Epidermal melanocyte (primary cell): ENCODE measurements at regions not wholly inside any gene's neighbourhood (a gene's known extent, or its start where the extent isn't known, plus 50 kb on each side); places are given as distances from the start of the nearest gene placed in this dataset.
"Not testable (repeated sequence)": the region's sequence is repeated elsewhere in the genome, so short reads cannot be mapped to it uniquely, and the experiment has no call there.

Experiments
- DNase-seq: peaks from one replicate; pipeline ENCODE4 v3.0.0; 2011; ENCODE audit warnings: low spot score; ENCODE audit not compliant: insufficient read length

DNA sequence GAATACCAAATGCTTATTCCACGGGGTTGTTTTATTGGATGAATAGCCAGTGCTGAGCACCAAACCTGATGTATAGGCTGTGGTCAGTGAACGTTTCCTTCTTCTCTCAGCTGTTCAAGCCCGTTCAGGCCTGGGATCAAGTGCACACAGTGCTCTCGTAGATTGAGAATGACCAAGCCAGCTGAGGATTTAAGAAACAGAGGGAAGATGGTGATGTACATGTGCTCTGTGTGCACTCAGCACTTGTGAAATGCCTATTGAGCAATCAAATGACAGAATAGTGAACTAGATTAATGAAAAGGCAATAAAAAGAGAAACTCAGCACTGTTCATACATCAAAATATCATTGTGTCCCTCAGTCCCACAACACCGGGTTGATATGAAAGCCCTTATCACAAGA, 302.5 kb downstream of the BMPER start:
- DNase-seq: no peak

DNA sequence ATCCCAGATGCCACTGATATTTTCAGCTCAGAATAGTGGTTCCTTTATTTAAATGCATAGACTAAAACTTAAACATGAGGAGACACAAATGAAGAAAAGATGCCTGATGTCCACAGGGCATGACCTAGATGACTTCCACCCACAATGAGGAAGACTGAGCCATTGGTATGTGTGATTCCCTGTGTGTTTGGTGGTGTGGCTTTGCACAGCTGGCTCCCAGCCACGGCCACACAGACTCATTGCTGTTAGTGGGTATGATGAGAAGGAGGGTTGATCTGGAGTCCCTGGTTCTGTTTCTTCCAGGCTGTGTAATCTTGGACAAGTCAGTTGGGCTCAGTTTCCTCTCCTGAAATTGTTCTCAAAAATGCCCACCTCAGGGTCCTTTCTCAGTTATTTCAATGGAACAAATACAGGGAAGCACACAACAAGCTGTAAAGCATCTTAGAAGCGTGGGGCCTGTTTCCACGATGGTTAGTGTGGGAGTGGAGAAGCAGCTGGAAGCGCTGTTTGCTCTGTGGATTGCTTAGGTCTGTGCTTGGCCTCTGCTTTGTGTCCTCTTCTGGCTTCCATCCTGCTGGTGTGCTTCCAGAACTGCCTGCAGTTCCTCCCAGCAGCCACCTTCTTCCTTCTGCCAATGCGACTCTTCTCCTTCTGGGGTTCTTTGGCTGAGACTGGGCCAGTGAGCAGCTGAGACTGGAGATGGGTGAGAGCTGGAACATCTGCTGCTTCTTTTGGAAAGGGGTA, 303.7 kb downstream of the BMPER start:
- no peak for DNase-seq

DNA sequence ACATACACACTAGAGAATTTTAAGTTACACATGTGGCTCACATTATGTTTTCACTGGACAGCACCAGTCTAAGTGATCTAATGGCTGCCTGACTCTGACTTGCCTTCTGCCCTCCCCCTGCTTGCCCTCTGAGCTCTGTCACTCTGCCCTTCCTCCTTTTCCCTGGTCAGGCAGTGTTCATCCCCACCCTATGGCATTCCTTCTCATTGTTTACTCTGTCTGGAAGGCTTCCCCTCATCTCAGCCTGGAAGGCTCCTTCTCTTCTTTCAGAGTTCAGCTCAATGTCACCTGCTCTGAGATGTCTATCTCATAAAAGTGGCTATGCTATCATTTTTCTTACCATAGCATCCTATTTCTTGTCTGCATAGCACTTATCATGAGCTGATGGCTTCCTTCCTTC, 305.7 kb downstream of the BMPER start:
- no peak for DNase-seq

DNA sequence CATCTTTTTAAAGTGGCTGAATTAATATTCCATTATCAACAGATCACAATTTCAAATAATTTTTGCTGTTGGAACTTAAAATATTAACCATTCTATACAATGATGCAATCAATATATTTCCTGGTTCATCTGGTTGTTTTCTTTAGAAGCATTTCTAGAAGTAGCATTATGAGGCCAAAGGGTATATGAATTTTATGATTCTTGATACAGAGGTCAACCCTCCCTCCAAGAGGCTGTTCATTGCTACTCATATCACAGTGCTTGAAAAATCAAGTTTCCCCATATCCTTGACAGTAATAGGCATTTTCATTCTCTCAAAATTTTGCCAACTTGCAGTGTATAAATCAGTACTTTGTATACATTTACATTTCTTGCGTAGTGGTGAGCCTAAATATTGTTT, 312.6 kb downstream of the BMPER start:
- DNase-seq: no peak

DNA sequence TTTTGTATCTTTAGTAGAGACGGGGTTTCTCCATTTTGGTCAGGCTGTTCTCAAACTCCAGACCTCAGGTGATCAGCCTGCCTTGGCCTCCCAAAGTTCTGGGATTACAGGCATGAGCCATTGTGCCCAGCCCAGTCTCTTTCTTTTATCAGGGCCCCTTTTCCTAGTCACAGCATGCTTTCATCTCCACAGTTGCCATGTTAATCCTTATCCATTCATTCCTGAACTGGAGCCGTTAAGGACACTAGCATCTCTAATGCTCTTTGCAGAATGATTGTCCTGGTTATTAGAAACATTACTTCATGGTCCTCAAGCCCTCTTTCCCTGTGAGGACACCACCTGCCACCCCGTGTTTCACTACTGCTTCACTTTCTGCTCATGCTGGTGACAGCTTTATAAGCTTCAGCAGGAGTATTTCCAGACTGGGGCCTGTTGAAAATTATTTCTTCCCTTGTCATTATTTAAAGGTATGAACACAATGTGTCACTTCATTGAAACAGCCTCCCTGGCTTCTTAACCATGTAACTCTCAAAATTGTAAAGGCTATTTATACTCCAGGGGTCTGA, 313.9 kb downstream of the BMPER start:
- no peak for DNase-seq

DNA sequence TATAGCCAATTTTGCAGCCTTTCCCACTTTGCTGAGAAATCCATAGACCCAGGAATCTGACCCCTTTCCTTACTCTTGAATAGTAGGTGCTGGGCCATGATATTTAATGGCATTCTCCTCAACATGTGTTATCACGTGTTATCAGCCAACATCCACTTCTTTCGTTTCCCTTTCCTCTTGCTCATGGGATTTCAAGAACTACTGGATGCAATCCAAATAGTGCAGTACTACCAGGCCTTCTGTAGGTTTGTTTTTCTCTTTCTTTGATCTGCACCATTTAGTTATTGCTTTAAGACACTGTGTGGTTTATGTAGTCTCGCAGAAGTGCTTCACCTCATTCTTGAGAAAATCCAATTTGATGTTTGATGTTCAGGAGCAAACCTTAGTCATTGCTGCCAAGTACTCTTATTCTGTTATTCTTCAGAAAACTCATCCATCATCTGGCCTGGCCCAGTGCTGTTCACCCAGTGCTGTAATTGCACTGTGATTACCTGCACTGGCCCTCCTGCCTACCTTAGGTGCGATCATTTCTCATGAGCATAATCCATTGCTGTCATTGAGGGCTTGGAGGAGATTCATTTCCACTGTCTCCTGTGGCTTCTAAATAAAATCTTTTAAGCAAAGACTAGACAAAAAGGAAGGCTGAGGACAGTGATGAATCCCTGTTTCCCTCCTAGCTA, 315.3 kb downstream of the BMPER start:
- no peak for DNase-seq

DNA sequence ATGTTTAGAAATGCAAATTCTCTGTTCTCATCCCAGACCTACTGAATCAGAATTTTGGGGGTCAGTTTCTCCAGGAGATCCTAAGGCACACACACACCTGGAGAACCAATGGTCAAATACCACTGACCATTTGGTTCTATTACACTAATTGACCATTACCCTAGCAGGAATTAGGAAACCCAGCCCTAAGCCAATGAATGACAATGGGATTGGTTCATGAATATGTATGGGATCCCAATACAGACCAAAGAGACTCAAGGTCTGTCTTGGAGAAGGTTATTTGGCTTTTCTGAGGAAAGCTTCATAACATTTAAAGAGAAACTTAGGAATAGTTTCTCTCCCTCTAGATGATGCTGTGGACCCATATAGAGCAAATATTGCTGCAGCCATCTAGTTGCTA, 317.0 kb downstream of the BMPER start:
- DNase-seq: no peak

DNA sequence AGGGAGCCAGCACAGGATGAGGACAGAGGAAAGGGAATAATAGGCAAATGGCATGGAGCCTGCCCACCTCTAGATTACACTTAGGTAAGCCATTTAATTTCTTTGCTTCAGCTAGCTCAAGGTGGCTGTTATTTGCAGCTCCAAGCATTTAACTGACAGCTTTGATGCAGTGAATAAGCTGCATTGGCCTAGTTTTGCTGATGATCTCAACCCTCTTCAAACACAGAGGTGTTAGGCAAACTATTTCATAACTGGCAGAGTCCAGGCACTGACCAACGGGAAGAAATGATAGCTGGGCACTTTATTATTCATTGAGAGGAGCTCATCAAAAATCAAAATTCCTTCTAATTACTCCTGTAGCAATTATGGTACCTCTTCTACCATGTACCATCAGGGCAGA, 317.4 kb downstream of the BMPER start:
- DNase-seq: no peak

DNA sequence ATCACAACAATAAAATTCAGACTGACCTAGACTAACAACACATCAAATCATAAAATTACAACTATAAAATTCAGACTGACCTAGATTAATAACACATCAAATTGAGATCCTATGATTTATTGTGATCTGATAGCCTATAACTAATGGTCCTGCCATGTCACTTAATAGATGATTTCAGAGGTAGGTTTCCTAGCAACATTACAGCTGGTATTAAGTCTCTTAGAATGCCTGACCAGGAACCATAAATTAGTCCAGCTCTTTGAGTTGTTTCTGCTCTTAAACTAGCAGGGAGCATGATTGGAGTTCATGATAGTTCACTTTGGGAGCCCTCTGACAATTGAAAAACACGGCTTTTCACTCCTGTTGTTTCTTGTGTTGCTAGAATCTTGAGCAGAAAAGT, 318.9 kb downstream of the BMPER start:
- no peak for DNase-seq

DNA sequence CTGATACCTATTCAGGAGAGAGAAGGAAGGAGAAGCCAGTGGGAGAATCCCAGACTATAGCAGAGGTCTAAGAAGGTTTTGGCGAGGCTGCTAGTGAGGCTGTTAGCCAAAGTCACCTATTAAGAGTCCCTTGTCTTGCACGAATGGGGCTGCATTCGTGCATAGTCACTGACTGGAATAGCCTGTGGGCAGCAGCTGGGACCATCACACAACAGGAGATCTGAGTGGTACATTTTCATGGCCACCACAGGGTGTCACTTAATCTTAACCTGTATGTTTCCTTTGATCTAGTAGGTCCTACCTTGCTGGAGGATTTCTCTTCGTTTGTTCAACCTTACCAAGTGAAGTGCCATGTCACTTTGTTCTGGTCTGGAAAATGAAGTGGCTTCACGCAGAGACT, 319.9 kb downstream of the BMPER start:
- DNase-seq: no peak

DNA sequence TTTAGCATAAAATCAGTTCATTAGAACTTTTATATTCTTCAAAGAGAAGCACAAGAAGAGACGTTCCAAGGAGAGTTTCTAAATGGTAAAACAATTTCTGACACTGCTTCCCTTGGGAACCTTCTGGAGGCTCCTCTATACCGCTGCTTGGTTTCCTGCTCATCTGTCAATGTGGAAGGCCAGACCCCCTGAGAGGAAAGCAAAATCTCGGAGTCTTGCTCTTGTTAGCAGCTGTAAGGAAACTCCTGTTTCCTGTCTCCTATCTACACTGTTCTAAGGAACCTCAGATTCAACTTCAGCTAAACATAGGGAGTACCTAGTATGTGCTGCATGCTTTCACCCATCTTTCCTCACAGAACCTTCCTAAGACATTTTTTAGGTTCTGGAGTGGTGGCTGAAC, 322.2 kb downstream of the BMPER start:
- no peak for DNase-seq

DNA sequence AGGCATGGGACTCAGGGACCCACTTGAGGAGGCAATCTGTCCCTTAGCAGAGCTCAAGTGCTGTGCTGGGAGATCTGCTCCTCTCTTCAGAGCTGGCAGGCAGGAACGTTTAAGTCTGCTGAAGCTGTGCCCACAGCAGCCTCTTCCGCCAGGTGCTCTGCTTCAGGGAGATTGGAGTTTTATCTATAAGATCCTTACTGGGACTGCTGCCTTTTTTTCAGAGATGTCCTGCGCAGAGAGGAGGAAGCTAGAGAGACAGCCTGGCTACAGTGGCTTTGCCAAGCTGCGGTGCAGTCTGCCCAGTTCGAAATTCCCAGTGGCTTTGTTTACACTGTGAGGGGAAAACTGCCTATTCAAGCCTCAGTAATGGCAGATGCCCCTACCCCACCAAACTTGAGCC, 329.8 kb downstream of the BMPER start:
- DNase-seq: not testable (repeated sequence)

DNA sequence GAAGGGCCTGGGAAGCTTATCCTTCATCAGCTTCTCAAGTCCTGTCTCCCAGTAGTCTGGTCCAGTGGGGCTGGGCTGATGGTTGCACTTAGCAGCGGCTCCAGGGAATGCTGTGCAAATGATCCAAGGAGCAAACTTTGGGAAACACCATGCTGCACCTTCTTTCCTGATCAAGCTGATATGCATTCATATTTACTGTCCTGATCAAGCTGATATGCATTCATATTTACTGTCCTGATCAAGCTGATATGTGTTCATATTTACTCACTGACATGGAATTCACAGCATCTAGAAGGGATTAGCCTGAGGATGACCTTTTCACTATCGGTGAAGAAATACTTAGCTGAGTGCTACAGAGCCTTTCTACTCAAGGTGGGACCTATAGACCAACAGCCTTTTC, 330.7 kb downstream of the BMPER start:
- no peak for DNase-seq

DNA sequence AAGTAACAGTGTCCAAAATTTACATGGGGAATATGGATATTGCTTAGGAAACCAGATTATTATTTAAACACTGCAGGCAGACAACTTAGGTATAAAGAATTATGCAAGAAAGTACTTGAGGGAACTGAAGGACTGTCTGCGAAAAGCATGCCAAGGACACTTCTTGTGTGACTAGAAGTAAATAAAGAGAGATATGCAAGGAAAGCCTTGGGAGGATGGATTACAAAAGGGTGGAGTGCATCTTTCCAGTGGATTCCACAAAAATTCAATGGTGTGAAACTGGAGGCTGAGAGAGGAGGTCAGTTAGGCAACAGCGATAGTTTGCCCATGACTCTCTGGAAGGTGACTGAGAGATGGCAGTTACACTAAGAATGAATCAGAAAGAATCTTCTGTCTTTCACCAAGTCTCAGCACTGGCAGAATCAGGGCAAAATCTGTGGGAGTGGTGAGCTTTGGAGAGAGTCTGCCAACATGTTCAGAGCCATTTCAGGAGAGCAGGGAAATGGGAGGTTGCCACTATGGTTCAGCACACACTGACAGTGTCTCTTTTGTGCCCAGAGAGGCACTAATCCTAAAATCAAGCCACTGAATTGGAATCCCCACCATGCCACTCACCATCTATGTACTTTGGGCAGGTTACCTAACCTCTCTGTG, 331.6 kb downstream of the BMPER start:
- no peak for DNase-seq

DNA sequence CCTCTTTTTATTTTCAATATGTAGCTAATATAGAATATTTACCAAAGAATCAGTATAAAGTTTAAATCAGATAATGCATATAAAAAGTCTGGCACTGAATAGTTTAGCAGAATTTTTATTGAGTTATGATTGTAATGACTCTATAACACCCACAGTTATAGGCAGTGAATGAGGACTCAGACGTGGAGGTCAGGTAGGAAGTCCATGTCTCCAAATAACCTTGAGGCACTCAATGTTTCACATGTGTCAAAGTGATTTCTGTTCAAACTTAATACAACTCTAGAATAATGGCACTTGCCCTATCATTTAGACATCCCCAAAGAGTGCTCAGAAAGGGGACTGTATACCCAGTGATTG, 332.1 kb downstream of the BMPER start:
- no peak for DNase-seq

DNA sequence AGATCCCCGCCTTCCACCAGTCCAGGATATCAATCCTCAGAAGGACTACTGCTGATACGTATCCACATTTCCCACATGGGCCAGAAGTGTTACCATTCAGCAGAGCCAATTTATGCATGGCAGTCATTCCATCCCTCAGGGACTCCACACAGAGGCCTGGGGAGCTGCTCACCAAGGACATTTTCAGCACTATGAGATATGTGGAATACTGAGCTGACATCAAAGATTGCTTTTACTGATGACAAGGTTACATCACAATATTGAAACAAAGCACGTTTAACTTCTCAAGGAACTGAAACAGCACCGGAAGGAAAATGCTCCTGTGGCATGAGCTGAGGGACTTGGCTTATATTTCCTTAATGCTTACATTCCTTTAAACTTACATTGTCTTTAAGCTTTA, 335.1 kb downstream of the BMPER start:
- no peak for DNase-seq

DNA sequence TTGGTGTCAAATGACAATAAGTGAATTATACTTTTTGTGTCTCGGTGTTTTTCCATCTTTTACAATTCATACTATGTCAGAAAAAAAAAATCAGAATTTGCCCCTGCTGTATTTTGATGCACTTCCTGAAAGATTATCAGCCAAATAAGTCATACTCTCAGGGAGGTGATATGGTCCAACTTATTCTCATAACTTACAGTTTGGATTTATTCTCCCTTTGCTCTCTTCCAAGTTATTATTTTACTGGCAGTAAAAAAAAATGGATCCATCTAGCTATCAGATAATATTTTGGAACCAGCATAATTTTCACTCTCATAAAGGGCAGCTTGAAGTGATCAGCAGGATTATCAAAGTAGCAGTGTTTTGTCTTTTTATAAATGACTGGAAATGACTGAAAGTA, 337.1 kb downstream of the BMPER start:
- no peak for DNase-seq

DNA sequence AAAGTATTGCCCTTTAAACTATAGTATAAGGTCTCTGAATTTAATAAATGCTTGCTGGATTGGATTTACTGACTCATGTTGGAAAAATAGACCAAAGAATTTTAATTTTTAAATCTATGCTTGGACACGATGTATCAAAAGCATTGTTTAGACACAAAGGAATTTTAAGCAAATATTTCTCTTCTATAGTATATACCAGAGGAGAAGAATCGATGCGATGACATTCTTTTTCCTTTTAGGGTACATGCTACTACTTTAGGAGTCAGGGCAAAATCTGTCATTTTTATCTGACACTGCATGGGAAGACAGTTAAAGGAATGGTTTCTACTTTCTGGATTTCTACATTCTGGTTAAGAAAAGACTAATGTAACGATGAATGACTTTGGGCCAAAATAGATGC, 339.9 kb downstream of the BMPER start:
- DNase-seq: no peak

DNA sequence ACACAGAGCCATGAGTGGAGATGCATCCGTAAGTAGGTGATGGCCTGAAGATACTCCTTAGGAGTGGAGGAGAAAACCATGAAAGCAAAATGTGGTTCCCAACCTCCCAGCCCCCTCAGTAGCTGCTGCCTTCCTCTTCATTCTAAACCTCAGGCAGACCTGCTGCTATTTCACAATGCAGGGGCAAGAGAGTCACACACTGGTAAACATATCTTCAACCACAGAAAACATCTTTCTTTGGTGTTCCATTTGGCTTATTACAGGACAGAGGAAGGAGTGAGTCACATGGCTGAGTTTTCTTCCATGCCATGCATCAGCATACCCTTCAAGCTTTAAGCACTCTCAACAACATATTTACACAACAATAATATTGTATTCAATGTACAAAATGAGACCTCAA, 342.1 kb downstream of the BMPER start:
- no peak for DNase-seq

DNA sequence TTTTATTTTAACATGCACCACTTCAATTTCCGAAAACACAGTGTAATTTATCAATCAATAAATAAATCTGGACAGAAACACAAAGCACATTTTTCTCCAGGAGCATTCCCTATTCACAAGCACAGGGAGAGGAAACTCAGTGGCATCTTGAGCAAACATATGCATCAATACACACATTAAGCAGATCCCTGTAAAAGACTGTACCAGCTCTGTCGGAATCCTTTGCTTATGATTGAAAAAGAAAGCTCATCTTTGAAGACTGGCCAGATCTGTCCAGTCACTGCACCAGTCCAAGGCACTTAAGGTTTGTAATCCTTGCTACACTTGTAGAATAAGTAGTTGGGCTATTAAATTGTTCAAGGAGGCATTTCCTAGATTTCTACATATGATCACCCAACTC, 343.9 kb downstream of the BMPER start:
- no peak for DNase-seq

DNA sequence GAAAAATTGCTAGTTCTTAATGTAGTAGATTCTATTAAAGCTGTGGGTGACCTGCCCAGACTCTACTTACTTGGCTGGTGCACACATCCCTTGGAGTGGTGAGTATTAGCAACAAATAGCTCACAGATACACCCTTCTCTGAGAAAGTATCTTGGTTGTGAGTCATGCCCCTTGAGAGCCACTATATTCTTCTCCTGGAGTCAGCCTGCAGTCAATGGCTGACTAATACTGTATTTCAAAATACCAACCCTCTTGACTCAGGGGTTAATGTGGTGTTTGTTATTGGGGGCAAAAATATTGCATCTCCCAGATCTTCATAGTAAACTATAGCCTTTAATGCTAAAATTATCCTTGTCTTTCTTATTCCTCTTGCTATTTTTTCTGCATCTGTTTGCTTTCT, 354.9 kb downstream of the BMPER start:
- peak; percentile 32 for DNase-seq

DNA sequence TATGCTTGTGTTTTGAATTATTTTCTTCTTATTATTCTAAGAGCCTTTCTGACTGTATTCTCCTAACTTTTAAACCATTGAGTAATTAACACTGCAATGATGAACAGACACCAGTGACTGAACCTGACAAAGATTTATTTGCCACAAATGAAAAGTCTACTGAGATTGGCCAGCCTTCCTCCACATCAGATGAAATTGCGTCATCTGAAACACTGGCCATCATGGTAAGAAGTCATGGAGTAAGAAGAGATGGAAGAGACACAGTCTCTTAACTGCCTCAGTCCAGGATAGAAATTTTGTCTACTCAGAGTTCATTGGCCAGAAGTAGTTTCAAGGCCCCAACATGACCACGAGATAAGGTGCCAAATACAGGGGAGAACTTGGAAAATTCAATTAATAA, 357.8 kb downstream of the BMPER start:
- DNase-seq: no peak

DNA sequence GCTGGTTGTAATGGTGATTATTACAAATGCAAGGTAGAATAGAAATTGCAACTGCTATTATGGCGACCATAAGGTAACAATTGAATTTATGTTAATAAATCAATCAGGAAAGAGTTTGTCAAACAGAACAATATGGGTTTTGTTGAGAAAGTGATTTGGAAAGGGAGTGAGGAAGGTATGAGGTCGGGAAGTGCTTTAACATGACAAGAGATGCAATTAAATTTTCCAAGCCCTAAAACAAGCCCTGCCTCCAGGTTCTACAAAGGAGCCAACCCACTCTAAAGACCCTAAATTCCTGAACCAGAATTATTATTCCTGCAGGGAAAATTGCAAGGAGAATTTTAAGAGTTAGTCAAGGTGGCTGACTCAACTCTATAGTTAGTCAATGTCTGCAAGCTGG, 363.7 kb downstream of the BMPER start:
- no peak for DNase-seq
